H1 (cell line): ENCODE measurements at regions not wholly inside any gene's neighbourhood (a gene's known extent, or its start where the extent isn't known, plus 50 kb on each side); places are given as distances from the start of the nearest gene placed in this dataset.

Experiments
- CTCF ChIA-PET: fragments of 300-600 bp; sonication (Branson Sonifier 250); formaldehyde crosslinking; loops from one replicate; lab custom pipeline; 2021; ENCODE audit not compliant: partially characterized antibody; lab: Charles Lee
- POLR2A ChIA-PET: fragments of 300-600 bp; sonication (Branson Sonifier 250); formaldehyde crosslinking; loops from one replicate; lab custom pipeline; 2021; ENCODE audit warnings: inconsistent platforms; ENCODE audit not compliant: partially characterized antibody; lab: Charles Lee
- DNase-seq, 2 experiments: peaks; one replicate each; pipeline versions ENCODE4 v3.0.0 to v3.0.0-alpha.2; 2010 to 2022; ENCODE audit warnings: low spot score in 2 of 2, low read depth in 1 of 2, mixed read lengths in 1 of 2
- FAIRE-seq: peaks from 2 replicates; lab custom pipeline; 2011; peaks lifted over from hg19 to GRCh38; lab: Jason Lieb, UNC
- H2AFZ ChIP-seq: 2 replicates; pipeline ENCODE4 v1.8.1; 2012; ENCODE audit warnings: low read length, inconsistent platforms
- H2AK5ac ChIP-seq: 2 replicates; pipeline ENCODE4 v1.6.1; 2013; ENCODE audit warnings: low read depth, low read length
- H2BK120ac ChIP-seq: replicated peaks from 2 replicates; pipeline ENCODE3; 2013; ENCODE audit warnings: low read depth, low read length, inconsistent platforms
- H2BK12ac ChIP-seq: 2 replicates; pipeline ENCODE4 v1.6.1; 2013; ENCODE audit warnings: low read depth, low read length
- H2BK15ac ChIP-seq: 2 replicates; pipeline ENCODE4 v1.6.1; 2013; ENCODE audit warnings: low read length
- H2BK20ac ChIP-seq: 2 replicates; pipeline ENCODE4 v1.6.1; 2013; ENCODE audit warnings: low read length
- H2BK5ac ChIP-seq: 2 replicates; pipeline ENCODE4 v1.6.1; 2013; ENCODE audit warnings: low read depth, low read length
- H3K14ac ChIP-seq: 2 replicates; pipeline ENCODE4 v1.6.1; 2013; ENCODE audit warnings: inconsistent platforms; ENCODE audit not compliant: insufficient read length
- H3K18ac ChIP-seq: 2 replicates; pipeline ENCODE4 v1.6.1; 2013; ENCODE audit warnings: low read length; ENCODE audit errors: extremely low read depth
- H3K23ac ChIP-seq: 2 replicates; pipeline ENCODE4 v1.6.1; 2013; ENCODE audit warnings: inconsistent platforms; ENCODE audit not compliant: insufficient read length
- H3K23me2 ChIP-seq: 2 replicates; pipeline ENCODE4 v1.6.1; 2013; ENCODE audit warnings: low read depth, low read length
- H3K27ac ChIP-seq: 2 replicates; pipeline ENCODE4 v1.6.1; 2011; ENCODE audit warnings: low read depth, low read length, inconsistent platforms
- H3K27me3 ChIP-seq, 4 experiments: replicated peaks in 1 of 4; 1 replicate in 1 of 4; 2 replicates in 3 of 4; pipeline versions ENCODE4 v1.6.1 to v1.8.1; 2011 to 2013; ENCODE audit warnings: low read length in 3 of 4, mild to moderate bottlenecking in 3 of 4, inconsistent platforms in 2 of 4, mixed read lengths in 2 of 4, moderate library complexity in 1 of 4; ENCODE audit not compliant: control insufficient read depth in 3 of 4, insufficient read depth in 3 of 4; ENCODE audit errors: extremely low read depth in 1 of 4
- H3K36me3 ChIP-seq, 4 experiments: 2 replicates each; pipeline versions ENCODE4 v1.6.1 to v1.8.1; 2011 to 2013; ENCODE audit warnings: mild to moderate bottlenecking in 4 of 4, low read length in 3 of 4, moderate library complexity in 2 of 4, control low read depth in 1 of 4, inconsistent platforms in 1 of 4; ENCODE audit not compliant: insufficient read depth in 4 of 4, control insufficient read depth in 2 of 4
- H3K4ac ChIP-seq: replicated peaks from 2 replicates; pipeline ENCODE3; 2013; ENCODE audit warnings: low read length, low read depth, mixed read lengths, inconsistent platforms; ENCODE audit not compliant: insufficient read length
- H3K4me1 ChIP-seq, 4 experiments: replicated peaks in 1 of 4; 1 replicate in 1 of 4; 2 replicates in 3 of 4; pipeline versions ENCODE4 v1.6.1 to v1.8.1; 2011 to 2013; ENCODE audit warnings: low read length in 3 of 4, inconsistent platforms in 2 of 4, mixed read lengths in 1 of 4; ENCODE audit not compliant: insufficient read depth in 4 of 4, control insufficient read depth in 3 of 4
- H3K4me2 ChIP-seq, 2 experiments: 2 replicates each; pipeline versions ENCODE4 v1.6.1 to v1.8.1; 2011 to 2013; ENCODE audit warnings: low read depth in 2 of 2, low read length in 2 of 2, control low read depth in 1 of 2, inconsistent platforms in 1 of 2, mild to moderate bottlenecking in 1 of 2; ENCODE audit not compliant: insufficient read depth in 1 of 2
- H3K4me3 ChIP-seq, 4 experiments: fragments of 200-600, 300-600 bp in 1 of 4; sonication (generic), shearing (Covaris generic), sonication (Bioruptor Twin) in 1 of 4; 2 replicates each; pipeline versions ENCODE4 v1.5.1 to v1.8.1; 2011 to 2016; ENCODE audit warnings: low read length in 4 of 4, low read depth in 3 of 4, control low read depth in 2 of 4, inconsistent platforms in 2 of 4, mild to moderate bottlenecking in 2 of 4, mixed read lengths in 1 of 4, moderate library complexity in 1 of 4; ENCODE audit not compliant: insufficient read depth in 2 of 4; ENCODE audit errors: extremely low read depth in 1 of 4
- H3K56ac ChIP-seq: replicated peaks from 2 replicates; pipeline ENCODE3; 2013; ENCODE audit warnings: low read depth, mild to moderate bottlenecking, mixed read lengths, low read length, inconsistent platforms; ENCODE audit not compliant: insufficient read length
- H3K79me1 ChIP-seq: 2 replicates; pipeline ENCODE4 v1.6.1; 2013; ENCODE audit warnings: low read depth, low read length, control low read depth
- H3K79me2 ChIP-seq, 2 experiments: 2 replicates each; pipeline versions ENCODE4 v1.6.1 to v1.8.1; 2012 to 2013; ENCODE audit warnings: low read length in 2 of 2, mild to moderate bottlenecking in 2 of 2, inconsistent platforms in 1 of 2; ENCODE audit not compliant: insufficient read depth in 2 of 2, control insufficient read depth in 1 of 2
- H3K9ac ChIP-seq, 4 experiments: replicated peaks in 1 of 4; 1 replicate in 1 of 4; 2 replicates in 3 of 4; pipeline versions ENCODE4 v1.6.1 to v1.8.1; 2011 to 2013; ENCODE audit warnings: low read depth in 3 of 4, low read length in 3 of 4, control low read depth in 2 of 4, mild to moderate bottlenecking in 2 of 4, moderate library complexity in 2 of 4, inconsistent platforms in 1 of 4; ENCODE audit errors: extremely low read depth in 1 of 4
- H3K9me3 ChIP-seq, 2 experiments: 2 replicates each; pipeline versions ENCODE4 v1.6.1 to v1.8.1; 2012 to 2013; ENCODE audit warnings: mild to moderate bottlenecking in 2 of 2, moderate library complexity in 2 of 2, control low read depth in 1 of 2, inconsistent platforms in 1 of 2, low read depth in 1 of 2, low read length in 1 of 2, mixed read lengths in 1 of 2; ENCODE audit not compliant: insufficient read depth in 2 of 2
- H4K20me1 ChIP-seq, 2 experiments: replicated peaks in 1 of 2; 2 replicates each; pipeline versions ENCODE3 to v1.8.1; 2011 to 2013; ENCODE audit warnings: inconsistent platforms in 2 of 2, low read length in 2 of 2, mild to moderate bottlenecking in 1 of 2; ENCODE audit not compliant: insufficient read depth in 2 of 2, control insufficient read depth in 1 of 2
- H4K5ac ChIP-seq: 2 replicates; pipeline ENCODE4 v1.6.1; 2013; ENCODE audit warnings: low read length, low read depth, mixed read lengths, inconsistent platforms; ENCODE audit not compliant: insufficient read length
- H4K8ac ChIP-seq: 2 replicates; pipeline ENCODE4 v1.8.0; 2013; ENCODE audit warnings: mild to moderate bottlenecking, moderate library complexity, low read length, inconsistent platforms; ENCODE audit not compliant: insufficient read depth; ENCODE audit errors: extremely low read depth
- H4K91ac ChIP-seq: replicated peaks from 2 replicates; pipeline ENCODE3; 2013; ENCODE audit warnings: low read length, mixed read lengths, inconsistent platforms; ENCODE audit not compliant: insufficient read length
- ASH2L ChIP-seq: fragments of 200-600, 300-600 bp; sonication (generic); IDR thresholded peaks from one replicate; pipeline ENCODE4 v1.7.1; 2017; ENCODE audit warnings: low read length
- BRCA1 ChIP-seq: IDR thresholded peaks from 2 replicates; pipeline ENCODE4 v1.6.1; 2012; ENCODE audit warnings: low read depth, low read length, improper control_type of control experiment
- CTBP2 ChIP-seq: IDR thresholded peaks from 2 replicates; pipeline ENCODE4 v1.7.0; 2011; ENCODE audit warnings: borderline replicate concordance, mild to moderate bottlenecking, moderate library complexity, mixed read lengths, low read length; ENCODE audit not compliant: insufficient read depth, insufficient read length
- PHF8 ChIP-seq: fragments of 200-600 bp; sonication (generic); conservative IDR thresholded peaks from 2 replicates; pipeline ENCODE4 v1.7.1; 2012; ENCODE audit warnings: low read depth, mild to moderate bottlenecking, inconsistent platforms, low read length, moderate library complexity
- POLR2A ChIP-seq, 2 experiments: IDR thresholded peaks; 1 replicate in 1 of 2; 2 replicates in 1 of 2; pipeline ENCODE4 v1.6.1; 2011; ENCODE audit warnings: low read depth in 2 of 2, low read length in 2 of 2, mild to moderate bottlenecking in 2 of 2; ENCODE audit errors: control extremely low read depth in 1 of 2
- SRF ChIP-seq: IDR thresholded peaks from 2 replicates; pipeline ENCODE4 v1.6.1; 2011; ENCODE audit warnings: mild to moderate bottlenecking, low read depth, low read length, moderate library complexity
- WGBS, 2 experiments: shearing (Covaris generic) in 1 of 2; methylation state at CpG; one replicate each; pipeline versions ENCODE4 v1.1.6 to v1.1.7; 2013 to 2015; ENCODE audit warnings: low lambda C conversion rate in 2 of 2, mixed read lengths in 2 of 2, inconsistent platforms in 1 of 2, low coverage in 1 of 2, missing lambda C conversion rate in 1 of 2; ENCODE audit not compliant: insufficient replicate concordance in 2 of 2, insufficient coverage in 1 of 2, insufficient read length in 1 of 2; ENCODE audit errors: extremely low coverage in 1 of 2, missing lambda C conversion rate in 1 of 2; 5-methylcytosine and 5-hydroxymethylcytosine counted together

DNA sequence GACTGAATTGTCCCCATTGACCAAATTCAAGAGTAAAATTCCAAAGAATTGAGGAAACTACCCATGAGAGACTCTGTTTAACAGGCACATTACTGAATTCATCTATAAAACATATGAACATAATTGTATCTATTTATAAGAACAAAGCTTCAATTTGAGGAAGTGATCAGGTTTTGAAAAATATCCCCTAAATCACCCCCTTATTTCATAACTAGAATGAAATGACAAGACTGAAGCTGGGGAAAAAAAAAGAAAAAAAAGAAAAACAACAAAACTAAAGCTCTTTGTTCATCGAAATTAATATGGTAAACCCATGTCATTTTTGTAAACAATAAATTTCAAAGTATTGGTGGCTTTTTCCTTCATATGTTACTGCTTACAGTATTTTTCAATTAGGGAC, 184.9 kb upstream of the SEMA3A start:
- Histone ChIP-seq H2BK20ac (no peak overlapping the region), H4K91ac (no peak overlapping the region), H3K18ac (no peak overlapping the region), H3K14ac (no peak overlapping the region), H2BK120ac (no peak overlapping the region), H4K5ac (no peak overlapping the region), H2AK5ac (no peak overlapping the region), H3K27me3 (no peaks in the 10 kb centered on the region), H3K9me3 (no peaks in the 10 kb centered on the region), H3K23me2 (no peaks in the 10 kb centered on the region), H3K4me1 (no peaks in the 10 kb centered on the region), H4K8ac (no peak overlapping the region), H2BK15ac (no peak overlapping the region), H2BK5ac (no peak overlapping the region), H3K23ac (no peak overlapping the region), H2AFZ (no peak overlapping the region), H2BK12ac (no peak overlapping the region), H3K79me1 (no peaks in the 10 kb centered on the region), H3K27ac (no peak overlapping the region), H3K56ac (no peak overlapping the region), H3K9ac (no peak overlapping the region), H3K79me2 (no peaks in the 10 kb centered on the region), H3K4ac (no peak overlapping the region), H3K36me3 (no peaks in the 10 kb centered on the region), H3K4me3 (no peak overlapping the region), H4K20me1 (no peaks in the 10 kb centered on the region), H3K4me2 (no peak overlapping the region)
- TF ChIP-seq SRF (no peak), POLR2A (IDR thresholded peaks at IDR 0.05; ENCODE audit: control extremely low read depth in 1 of 2, low read depth in 2 of 2, low read length in 2 of 2) (no peak), ASH2L (no peak), PHF8 (no peak), CTBP2 (no peak), BRCA1 (no peak)
- CTCF ChIA-PET = no interaction called here
- FAIRE-seq (peak; percentile 28), DNase-seq (no peak)
- POLR2A ChIA-PET = no interaction called here
- 100% methylated on average over 1 of the region's 1 CpG; no CpG with 5 or more reads in 1 of the 2 experiments for WGBS, 2 experiments
